ENCODE measurements at regions not wholly inside any gene's neighbourhood (a gene's known extent, or its start where the extent isn't known, plus 50 kb on each side); places are given as distances from the start of the nearest gene placed in this dataset.

DNA sequence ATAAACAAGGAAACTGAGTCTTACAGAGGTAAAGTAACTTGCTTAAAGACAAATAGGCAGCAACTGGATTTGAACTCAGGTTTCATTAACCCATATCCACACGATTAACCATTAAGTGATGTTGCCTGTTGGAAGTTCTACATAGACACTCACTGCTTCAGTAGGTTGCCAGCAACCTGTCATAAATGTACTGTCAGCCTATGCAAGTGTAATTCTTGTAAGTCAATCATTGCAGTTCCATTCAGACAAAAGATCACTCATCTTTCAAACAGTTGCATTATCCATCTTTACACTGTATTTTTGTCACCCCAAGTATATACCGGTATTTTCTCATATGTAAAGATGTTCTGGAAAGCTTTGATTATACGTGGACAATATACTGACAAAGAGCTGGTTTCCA, 676.9 kb upstream of the PCDH20 start:
- DNase-seq (ENCODE audit: low spot score) (no peak), ATAC-seq (ENCODE audit: insufficient number of reproducible peaks, low FRiP score, low read depth) (no peak)
- TF ChIP-seq, protein P1, sequence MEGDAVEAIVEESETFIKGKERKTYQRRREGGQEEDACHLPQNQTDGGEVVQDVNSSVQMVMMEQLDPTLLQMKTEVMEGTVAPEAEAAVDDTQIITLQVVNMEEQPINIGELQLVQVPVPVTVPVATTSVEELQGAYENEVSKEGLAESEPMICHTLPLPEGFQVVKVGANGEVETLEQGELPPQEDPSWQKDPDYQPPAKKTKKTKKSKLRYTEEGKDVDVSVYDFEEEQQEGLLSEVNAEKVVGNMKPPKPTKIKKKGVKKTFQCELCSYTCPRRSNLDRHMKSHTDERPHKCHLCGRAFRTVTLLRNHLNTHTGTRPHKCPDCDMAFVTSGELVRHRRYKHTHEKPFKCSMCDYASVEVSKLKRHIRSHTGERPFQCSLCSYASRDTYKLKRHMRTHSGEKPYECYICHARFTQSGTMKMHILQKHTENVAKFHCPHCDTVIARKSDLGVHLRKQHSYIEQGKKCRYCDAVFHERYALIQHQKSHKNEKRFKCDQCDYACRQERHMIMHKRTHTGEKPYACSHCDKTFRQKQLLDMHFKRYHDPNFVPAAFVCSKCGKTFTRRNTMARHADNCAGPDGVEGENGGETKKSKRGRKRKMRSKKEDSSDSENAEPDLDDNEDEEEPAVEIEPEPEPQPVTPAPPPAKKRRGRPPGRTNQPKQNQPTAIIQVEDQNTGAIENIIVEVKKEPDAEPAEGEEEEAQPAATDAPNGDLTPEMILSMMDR (IDR thresholded peaks at IDR 0.05): no peak

DNA sequence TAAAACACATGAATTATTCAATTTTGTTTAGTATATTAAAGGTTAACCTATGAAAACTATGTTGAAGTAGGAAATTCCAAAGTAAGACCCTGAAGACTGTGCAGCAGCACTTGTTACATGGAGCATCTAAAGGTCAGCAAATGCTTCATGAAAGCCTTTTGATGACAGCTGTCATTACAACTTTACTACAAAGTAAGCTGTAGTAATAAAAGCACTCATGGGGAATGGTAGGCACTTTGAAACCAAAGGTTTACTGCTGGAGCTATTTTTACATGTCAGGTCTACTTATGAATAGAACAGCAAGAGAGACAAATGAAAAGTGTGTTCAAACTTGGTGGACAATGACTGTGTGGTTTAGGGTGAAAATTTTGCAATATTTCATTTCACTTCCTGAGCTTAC, 672.5 kb upstream of the PCDH20 start:
- Histone ChIP-seq H3K4me1 (ENCODE audit: control insufficient read depth in 1 of 2, low read depth in 2 of 2) (no peaks in the 10 kb centered on the region), H3K27ac (no peak overlapping the region), H3K27me3 (replicated peaks; ENCODE audit: insufficient read depth) (no peaks in the 10 kb centered on the region), H3K36me3 (no peaks in the 10 kb centered on the region), H3K9me3 (no peaks in the 10 kb centered on the region), H3K4me3 (no peak overlapping the region)
- ATAC-seq (ENCODE audit: insufficient number of reproducible peaks, low FRiP score, low read depth): no peak
- no peak for DNase-seq (ENCODE audit: low spot score)
- TF ChIP-seq, protein P1 (IDR thresholded peaks at IDR 0.05): no peak

More for the DNA sequence above, 676.9 kb upstream of the PCDH20 start:
- Histone ChIP-seq H3K4me1 (ENCODE audit: control insufficient read depth in 1 of 2, low read depth in 2 of 2) (no peaks in the 10 kb centered on the region), H3K36me3 (no peaks in the 10 kb centered on the region), H3K9me3 (no peaks in the 10 kb centered on the region), H3K27me3 (replicated peaks; ENCODE audit: insufficient read depth) (no peaks in the 10 kb centered on the region), H3K27ac (no peak overlapping the region), H3K4me3 (no peak overlapping the region)

DNA sequence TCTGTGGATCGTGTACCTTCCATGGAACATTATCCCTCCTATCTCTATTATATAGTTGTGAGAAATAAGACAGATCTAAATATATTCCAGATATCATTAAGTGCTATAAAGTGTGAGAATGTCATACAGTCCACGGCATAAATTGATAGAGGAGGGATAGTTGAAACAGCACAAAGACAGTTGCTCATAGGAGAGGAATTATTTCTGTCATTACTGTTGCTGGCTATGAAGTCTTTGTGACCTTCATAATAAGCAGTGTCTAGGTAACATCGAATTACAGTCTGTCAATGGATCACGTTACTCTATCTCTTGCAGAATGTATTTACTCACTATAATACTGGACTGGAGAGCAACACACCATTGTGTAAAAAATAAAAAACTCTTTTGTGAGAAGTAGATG, 671.5 kb upstream of the PCDH20 start:
- no peak overlapping the region for H3K27ac ChIP-seq
- no peaks in the 10 kb centered on the region for H3K27me3 ChIP-seq (replicated peaks; ENCODE audit: insufficient read depth)
- no peak for ATAC-seq (ENCODE audit: insufficient number of reproducible peaks, low FRiP score, low read depth)
- no peak for DNase-seq (ENCODE audit: low spot score)
- H3K36me3 ChIP-seq: no peaks in the 10 kb centered on the region
- no peaks in the 10 kb centered on the region for H3K4me1 ChIP-seq (ENCODE audit: control insufficient read depth in 1 of 2, low read depth in 2 of 2)
- TF ChIP-seq, protein P1 (IDR thresholded peaks at IDR 0.05): no peak
- H3K9me3 ChIP-seq: no peaks in the 10 kb centered on the region
- H3K4me3 ChIP-seq: no peak overlapping the region

DNA sequence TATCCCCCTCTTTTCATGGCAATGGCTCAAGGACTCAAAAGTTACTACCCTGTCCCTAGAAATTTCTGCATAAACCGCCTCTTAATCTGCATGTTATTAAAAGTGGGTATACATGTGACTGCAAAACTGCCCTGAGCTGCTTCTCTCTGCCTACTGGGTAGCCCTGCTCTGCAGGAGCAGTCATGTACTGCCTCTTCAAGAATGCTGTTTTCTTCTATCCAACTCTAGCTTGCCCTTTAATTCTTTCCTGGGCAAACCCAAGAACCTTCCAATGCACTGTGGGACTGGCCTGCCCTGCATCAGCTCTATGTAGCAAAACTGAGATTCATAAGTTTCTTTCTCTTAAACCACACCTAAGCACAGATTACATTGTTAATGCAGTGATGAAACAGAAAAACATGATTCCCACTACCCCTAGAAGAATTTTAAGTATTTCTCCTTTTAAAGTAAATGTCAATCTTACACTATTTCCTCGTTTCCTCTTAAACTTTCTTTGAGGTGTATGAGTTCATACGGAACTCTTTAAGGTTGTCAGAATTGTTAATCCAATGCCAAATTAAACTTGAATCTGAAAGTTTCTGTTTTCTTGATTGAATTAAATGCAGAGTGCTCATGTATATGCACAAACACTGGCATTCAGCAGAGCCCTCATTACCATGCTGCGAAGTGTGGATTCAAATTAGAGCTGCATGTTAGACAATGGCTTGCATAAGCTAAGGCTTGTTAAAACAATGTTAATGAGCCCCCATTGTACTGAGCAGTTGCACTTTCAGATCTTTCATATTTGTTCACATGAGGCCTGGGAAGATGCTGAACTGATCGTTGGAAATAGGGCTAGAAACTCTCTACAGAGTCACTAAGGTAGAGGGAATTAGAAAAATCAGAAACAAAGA, 669.9 kb upstream of the PCDH20 start:
- no peak for DNase-seq (ENCODE audit: low spot score)
- H3K9me3 ChIP-seq: no peaks in the 10 kb centered on the region
- H3K4me1 ChIP-seq (ENCODE audit: control insufficient read depth in 1 of 2, low read depth in 2 of 2): no peaks in the 10 kb centered on the region
- no peaks in the 10 kb centered on the region for H3K36me3 ChIP-seq
- TF ChIP-seq, protein P1 (IDR thresholded peaks at IDR 0.05): no peak
- H3K4me3 ChIP-seq: no peak overlapping the region
- H3K27ac ChIP-seq: no peak overlapping the region
- no peaks in the 10 kb centered on the region for H3K27me3 ChIP-seq (replicated peaks; ENCODE audit: insufficient read depth)
- no peak for ATAC-seq (ENCODE audit: insufficient number of reproducible peaks, low FRiP score, low read depth)

DNA sequence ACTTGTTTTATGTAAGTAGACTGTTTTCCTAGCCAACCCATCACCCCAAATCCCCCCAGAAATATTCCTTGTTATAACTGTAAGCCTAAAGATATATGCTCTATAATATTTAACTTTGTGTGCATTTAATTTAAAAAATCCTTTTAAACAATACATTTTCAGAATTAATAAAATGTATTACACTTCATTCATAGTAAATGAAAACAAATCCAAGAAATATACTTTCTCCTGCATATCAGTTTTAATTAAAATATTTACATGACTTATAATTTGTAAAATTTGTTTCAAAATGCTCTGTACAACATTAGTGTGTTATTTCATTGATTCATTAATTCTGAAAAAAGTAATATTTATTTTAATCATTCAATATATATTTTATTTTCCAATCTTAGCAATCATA, 669.1 kb upstream of the PCDH20 start:
- ATAC-seq (ENCODE audit: insufficient number of reproducible peaks, low FRiP score, low read depth): no peak
- DNase-seq (ENCODE audit: low spot score): no peak
- H3K9me3 ChIP-seq: no peaks in the 10 kb centered on the region
- H3K27ac ChIP-seq: no peak overlapping the region
- TF ChIP-seq, protein P1 (IDR thresholded peaks at IDR 0.05): no peak
- no peaks in the 10 kb centered on the region for H3K4me1 ChIP-seq (ENCODE audit: control insufficient read depth in 1 of 2, low read depth in 2 of 2)
- no peaks in the 10 kb centered on the region for H3K36me3 ChIP-seq
- no peak overlapping the region for H3K4me3 ChIP-seq
- no peaks in the 10 kb centered on the region for H3K27me3 ChIP-seq (replicated peaks; ENCODE audit: insufficient read depth)
